ENCODE measurements at regions not wholly inside any gene's neighbourhood (a gene's known extent, or its start where the extent isn't known, plus 50 kb on each side); places are given as distances from the start of the nearest gene placed in this dataset.

DNA sequence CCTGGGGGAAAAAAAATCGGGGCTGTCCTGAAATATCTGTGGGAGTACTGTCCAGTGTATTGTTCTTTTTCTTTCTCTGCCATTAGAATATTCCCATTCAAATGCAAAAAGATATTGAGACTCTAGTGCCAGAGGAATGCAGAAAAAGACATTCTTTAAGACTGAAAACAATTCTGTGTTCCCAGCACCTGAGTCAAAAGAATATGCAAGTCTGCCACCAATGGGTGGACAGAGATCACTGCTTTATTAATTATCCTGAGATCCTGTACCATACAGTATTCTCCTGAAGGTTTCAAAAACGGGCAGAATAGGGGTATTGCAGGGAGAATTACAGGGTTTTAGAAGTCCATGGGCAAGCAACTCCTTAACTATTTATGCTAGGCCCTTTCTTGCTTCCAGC is 361.8 kb downstream of the C12orf50 start:
- TF ChIP-seq, protein P1, sequence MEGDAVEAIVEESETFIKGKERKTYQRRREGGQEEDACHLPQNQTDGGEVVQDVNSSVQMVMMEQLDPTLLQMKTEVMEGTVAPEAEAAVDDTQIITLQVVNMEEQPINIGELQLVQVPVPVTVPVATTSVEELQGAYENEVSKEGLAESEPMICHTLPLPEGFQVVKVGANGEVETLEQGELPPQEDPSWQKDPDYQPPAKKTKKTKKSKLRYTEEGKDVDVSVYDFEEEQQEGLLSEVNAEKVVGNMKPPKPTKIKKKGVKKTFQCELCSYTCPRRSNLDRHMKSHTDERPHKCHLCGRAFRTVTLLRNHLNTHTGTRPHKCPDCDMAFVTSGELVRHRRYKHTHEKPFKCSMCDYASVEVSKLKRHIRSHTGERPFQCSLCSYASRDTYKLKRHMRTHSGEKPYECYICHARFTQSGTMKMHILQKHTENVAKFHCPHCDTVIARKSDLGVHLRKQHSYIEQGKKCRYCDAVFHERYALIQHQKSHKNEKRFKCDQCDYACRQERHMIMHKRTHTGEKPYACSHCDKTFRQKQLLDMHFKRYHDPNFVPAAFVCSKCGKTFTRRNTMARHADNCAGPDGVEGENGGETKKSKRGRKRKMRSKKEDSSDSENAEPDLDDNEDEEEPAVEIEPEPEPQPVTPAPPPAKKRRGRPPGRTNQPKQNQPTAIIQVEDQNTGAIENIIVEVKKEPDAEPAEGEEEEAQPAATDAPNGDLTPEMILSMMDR (IDR thresholded peaks at IDR 0.05; ENCODE audit: low read depth, low read length), result peak; percentile 24
- peak; percentile 64 to 86 for DNase-seq (ENCODE audit: low read depth in 2 of 2)
- H3K4me3 ChIP-seq (replicated peaks in 1 of 2; ENCODE audit: low read depth in 2 of 2, low read length in 2 of 2), result no peak overlapping the region

DNA sequence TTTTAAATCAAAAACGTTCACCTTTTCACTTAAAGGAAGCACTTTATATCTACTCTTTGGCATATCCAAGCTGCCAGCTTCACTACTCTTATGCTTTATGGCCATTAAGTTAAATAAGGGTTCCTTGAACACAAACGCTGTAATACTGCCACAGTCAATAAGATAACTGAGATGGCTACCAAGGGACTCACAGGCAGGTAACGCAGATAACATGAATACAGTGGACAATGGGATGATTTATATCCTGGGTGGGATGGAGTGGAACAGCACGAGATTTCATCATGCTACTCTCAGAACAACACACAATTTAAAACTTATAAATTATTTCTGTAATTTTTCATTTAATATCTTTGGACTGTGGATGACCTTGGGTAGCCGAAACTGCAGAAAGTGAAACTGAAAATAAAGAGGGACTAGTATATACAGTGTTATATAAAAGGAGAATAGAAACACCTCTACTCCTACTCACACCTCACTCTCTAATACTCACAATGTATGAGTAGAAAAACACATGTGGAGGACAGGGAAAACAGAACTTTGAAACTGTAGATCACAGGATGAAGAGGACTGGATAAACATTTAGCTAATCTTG is 367.3 kb downstream of the C12orf50 start:
- TF ChIP-seq, protein P1 (IDR thresholded peaks at IDR 0.05; ENCODE audit: low read depth, low read length), result no peak
- DNase-seq (ENCODE audit: low read depth in 2 of 2), result no peak
- peak overlapping the region in 1 of 2 donors; percentile 11 for H3K4me3 ChIP-seq (replicated peaks in 1 of 2; ENCODE audit: low read depth in 2 of 2, low read length in 2 of 2)

DNA sequence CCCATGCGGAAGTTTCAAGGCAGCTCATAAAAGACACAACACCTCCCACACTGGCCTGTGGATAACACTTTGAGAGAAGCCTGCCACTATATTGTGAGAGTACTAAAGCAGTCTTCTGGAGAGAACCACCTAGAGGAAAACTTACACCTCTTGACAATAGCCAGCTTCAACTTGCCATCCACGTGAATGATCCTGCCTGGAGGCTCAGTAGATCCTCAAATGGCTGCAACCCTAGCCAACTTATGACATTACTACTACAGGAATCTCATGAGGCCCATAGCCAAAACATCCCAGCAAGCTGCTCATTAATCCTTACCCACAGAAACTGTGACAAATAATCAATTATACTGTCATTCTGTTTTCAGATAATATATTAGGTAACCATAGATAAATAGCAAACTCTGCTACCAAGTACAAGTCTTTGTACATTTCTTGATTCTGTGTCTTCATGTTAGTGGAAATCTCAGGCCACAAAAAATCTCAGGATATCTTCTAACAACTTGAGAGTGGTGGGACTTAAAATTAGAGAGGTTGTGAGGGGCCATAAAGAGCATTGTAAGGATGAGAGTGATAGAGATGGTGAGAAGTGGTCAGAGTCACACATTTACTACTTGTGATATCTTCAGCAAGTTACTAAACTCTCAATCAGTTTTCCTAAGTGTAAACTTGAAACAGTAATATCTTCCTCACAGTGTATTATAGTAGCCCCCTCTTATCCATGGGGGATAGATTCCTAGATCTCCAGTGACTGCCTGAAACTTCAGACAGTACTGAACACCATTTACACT is 368.0 kb downstream of the C12orf50 start:
- DNase-seq (ENCODE audit: low read depth in 2 of 2), result no peak
- H3K4me3 ChIP-seq (replicated peaks in 1 of 2; ENCODE audit: low read depth in 2 of 2, low read length in 2 of 2), result no peak overlapping the region
- TF ChIP-seq, protein P1 (IDR thresholded peaks at IDR 0.05; ENCODE audit: low read depth, low read length), result no peak

DNA sequence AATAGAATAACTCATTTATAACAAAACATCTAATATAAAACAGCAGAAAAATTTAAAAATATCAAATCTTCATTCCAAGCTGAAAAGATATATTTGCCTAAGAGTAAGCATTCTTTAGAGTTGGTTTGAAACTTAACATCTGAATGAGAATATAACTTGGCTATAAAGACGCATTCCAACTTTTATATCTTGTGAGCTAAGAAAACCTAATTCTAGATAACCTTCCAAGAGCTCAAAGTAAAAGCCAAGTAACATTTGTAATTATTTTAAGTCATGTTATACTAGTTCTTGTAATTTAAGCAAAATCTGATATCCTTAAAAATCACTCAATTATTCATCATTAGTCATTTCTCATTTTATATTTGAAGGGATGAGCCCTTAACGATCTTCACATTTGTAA is 368.9 kb downstream of the C12orf50 start:
- no peak for DNase-seq (ENCODE audit: low read depth in 2 of 2)
- TF ChIP-seq, protein P1 (IDR thresholded peaks at IDR 0.05; ENCODE audit: low read depth, low read length), result no peak
- no peak overlapping the region for H3K4me3 ChIP-seq (replicated peaks in 1 of 2; ENCODE audit: low read depth in 2 of 2, low read length in 2 of 2)

DNA sequence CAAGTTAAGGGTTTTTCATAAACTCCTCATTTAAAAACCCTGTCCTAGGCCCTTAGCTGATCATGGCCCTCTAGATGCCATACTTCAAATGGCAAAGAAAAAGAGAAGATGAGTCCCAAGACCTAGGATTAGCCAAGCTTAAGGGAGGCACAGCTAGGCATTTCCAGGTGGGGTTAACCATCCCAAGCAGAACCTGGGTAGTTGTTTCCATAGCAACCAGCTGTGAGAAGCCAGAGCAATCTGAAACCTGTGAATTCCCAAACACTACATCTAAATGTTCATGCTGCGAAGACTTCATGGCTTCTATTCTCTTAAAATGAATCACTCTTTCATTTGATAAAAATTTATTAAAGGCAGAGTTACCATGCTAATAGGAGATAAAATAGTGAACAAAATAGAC is 372.9 kb downstream of the C12orf50 start:
- no peak overlapping the region for H3K4me3 ChIP-seq (replicated peaks in 1 of 2; ENCODE audit: low read depth in 2 of 2, low read length in 2 of 2)
- TF ChIP-seq, protein P1 (IDR thresholded peaks at IDR 0.05; ENCODE audit: low read depth, low read length), result no peak
- DNase-seq (ENCODE audit: low read depth in 2 of 2), result no peak

DNA sequence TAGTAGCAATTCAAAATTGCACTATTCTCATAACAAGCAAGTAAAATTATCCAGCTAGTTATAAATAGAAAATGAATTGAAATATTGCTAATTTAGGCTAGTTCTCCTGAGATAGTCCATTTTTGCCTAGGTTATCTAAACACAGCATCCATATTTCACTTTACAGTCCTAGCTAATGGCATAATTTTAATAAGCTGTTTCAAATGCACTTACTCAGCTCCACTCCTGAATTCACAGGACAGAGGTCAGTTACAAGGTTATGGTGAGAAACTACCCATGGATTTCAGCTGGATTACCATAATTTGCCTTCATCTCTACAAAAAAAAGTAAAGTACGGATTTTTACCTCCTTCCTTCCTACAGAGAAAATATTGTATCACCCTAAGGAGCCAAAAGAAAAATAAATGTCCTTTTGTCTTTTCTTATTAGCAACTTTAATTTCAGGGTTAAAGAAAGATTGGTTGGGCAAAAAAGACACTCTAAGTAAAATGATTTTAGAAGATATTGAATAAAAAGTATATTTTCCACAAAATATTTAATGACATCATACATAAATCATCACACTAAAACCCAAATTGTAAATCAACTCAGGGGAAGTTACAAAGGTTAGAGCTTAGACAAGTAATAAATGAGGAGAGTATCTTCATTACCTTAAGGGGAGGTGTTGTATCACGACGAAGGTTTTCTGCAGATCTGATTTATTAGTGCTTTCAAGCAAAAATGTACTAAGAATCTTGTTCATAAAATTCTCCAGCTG is 377.4 kb downstream of the C12orf50 start:
- H3K4me3 ChIP-seq (replicated peaks in 1 of 2; ENCODE audit: low read depth in 2 of 2, low read length in 2 of 2), result no peak overlapping the region
- TF ChIP-seq, protein P1 (IDR thresholded peaks at IDR 0.05; ENCODE audit: low read depth, low read length), result no peak
- DNase-seq (ENCODE audit: low read depth in 2 of 2), result no peak
